A673 (cell line): ENCODE measurements at regions not wholly inside any gene's neighbourhood (a gene's known extent, or its start where the extent isn't known, plus 50 kb on each side); places are given as distances from the start of the nearest gene placed in this dataset.
"Not testable (repeated sequence)": the region's sequence is repeated elsewhere in the genome, so short reads cannot be mapped to it uniquely, and the experiment has no call there.

Experiments used
- CTCF ChIP-seq: fragments of 300-800, 200-600 bp; sonication (generic); conservative IDR thresholded peaks from 2 replicates; pipeline ENCODE4 v1.5.1; 2017; ENCODE audit warnings: low read depth, mild to moderate bottlenecking, antibody characterized with exemption, low read length, moderate library complexity, mixed read lengths
- EZH2 ChIP-seq: fragments of 200-600 bp; sonication (generic); IDR thresholded peaks from 2 replicates; pipeline ENCODE4 v1.6.1; 2017; ENCODE audit warnings: borderline replicate concordance, low read depth, mild to moderate bottlenecking, mixed read lengths, antibody characterized with exemption, low read length; ENCODE audit not compliant: poor library complexity, severe bottlenecking

GRCh38 chr15:92788793-92789192 is 111.3 kb upstream of the CHD2 start:
- TF ChIP-seq CTCF, EZH2: not testable (repeated sequence)
